ENCODE measurements at regions not wholly inside any gene's neighbourhood (a gene's known extent, or its start where the extent isn't known, plus 50 kb on each side); places are given as distances from the start of the nearest gene placed in this dataset.

DNA sequence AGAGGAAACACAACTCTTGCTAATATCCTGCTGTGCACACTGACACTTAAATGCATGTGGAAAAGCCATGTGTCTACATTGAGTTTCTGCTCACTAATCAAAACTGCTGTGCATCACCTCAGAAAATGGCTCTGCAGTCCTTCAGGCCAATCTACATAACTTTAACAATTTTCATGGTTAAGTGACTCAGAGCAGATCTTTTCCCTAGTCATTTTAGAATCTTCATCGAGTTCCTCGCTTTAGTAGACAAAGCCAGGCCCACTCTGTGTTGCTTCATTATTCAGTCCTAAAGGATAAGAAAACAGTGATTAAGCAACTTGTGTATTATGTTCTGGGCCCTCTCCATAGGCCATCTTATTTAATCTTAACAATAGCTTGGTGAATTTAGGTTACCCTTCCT, 250.0 kb downstream of the KCNC2 start (continued):
- TF ChIP-seq CUX1 (IDR thresholded peaks at IDR 0.05; ENCODE audit: insufficient replicate concordance, low read depth, low read length) (no peak), ZNF592 (IDR thresholded peaks at IDR 0.05) (no peak), HDGF (IDR thresholded peaks at IDR 0.05) (no peak), NFYB (IDR thresholded peaks at IDR 0.05; ENCODE audit: insufficient read depth, low read depth, low read length) (no peak), ATF7 (IDR thresholded peaks at IDR 0.05; ENCODE audit: low read depth) (no peak), KLF5 (IDR thresholded peaks at IDR 0.05; ENCODE audit: partially characterized antibody) (no peak), ZBTB11 (CRISPR knock-in tag; IDR thresholded peaks at IDR 0.05) (no peak), SRF (IDR thresholded peaks at IDR 0.05; ENCODE audit: low read depth in 2 of 2, low read length in 2 of 2) (no peak), CREM (IDR thresholded peaks at IDR 0.05; ENCODE audit: low read depth) (no peak)
